C4-2B (cell line): ENCODE measurements at regions not wholly inside any gene's neighbourhood (a gene's known extent, or its start where the extent isn't known, plus 50 kb on each side); places are given as distances from the start of the nearest gene placed in this dataset.

ENCODE experiments used
- CTCF ChIP-seq: fragments of 450-650 bp; conservative IDR thresholded peaks from 2 replicates; pipeline ENCODE4 v1.5.1; 2017; ENCODE audit warnings: mild to moderate bottlenecking
- ZFX ChIP-seq: fragments of 450-650 bp; IDR thresholded peaks from 2 replicates; pipeline ENCODE4 v1.6.1; 2017

DNA sequence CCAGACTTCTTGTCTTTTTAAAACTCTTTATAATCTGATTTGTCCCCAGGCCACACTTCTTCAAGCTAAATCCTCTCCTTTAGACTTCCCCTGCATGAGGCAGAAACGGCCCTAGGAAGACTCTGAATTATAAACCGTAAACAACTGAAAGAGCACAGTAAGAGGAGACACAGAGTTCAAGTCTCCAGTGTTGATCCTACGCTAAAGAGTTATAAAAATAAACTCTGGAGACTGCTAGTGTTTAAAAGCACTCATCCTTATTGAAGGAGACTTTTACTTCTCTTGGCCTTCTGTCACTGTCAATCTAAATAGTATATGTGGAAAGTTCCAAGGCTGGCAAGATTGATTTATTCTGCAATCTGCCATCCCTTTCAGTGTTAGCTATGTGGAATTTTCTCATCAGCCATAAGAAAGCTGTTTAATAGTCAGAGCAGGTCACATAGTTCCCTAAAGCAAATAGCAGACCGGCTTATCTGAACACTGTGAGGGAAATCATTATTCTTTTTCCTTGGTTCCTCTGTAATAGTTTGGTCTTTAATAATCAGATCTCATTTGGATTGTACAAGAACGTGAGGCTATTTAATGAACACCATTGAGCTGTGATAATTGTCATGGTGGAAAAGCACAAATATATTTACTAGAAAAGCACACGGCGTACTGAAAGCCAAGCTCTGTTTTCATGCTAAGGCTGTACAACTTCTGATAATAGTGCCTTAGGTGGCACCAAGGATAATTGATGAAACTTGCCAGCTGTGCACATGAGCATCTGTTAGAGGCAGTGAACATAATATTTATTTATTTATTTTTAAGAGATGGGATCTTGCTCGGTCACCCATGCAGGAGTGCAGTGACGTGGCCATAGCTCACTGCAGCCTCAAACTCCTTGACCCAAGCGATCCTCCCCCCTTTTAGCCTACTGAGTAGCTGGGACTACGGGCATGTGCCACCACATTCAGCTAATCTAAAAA is 157.7 kb downstream of the CEP135 start:
- TF ChIP-seq CTCF (no peak), ZFX (no peak)
